ENCODE measurements at regions not wholly inside any gene's neighbourhood (a gene's known extent, or its start where the extent isn't known, plus 50 kb on each side); places are given as distances from the start of the nearest gene placed in this dataset.

DNA sequence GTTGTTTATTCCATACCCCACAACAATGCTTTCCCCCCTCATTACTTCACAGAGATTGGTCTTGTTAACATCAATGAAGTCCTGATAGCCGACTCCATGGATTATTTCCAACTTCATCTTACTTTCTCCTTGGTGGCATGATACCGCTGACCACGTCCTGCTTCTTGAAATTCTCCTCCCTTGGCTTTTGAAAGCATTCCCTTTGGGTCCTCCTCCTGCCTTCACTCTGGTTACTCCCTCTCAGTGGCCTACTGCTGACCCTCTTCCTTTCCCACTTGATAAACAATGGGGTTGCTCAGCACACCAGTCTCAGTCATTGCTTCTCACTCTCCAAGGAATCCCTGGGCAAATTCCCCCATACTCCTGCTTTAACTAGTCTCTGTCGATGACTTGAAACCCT lies 283.9 kb downstream of the SEC61B start:
- TF ChIP-seq, protein P1, sequence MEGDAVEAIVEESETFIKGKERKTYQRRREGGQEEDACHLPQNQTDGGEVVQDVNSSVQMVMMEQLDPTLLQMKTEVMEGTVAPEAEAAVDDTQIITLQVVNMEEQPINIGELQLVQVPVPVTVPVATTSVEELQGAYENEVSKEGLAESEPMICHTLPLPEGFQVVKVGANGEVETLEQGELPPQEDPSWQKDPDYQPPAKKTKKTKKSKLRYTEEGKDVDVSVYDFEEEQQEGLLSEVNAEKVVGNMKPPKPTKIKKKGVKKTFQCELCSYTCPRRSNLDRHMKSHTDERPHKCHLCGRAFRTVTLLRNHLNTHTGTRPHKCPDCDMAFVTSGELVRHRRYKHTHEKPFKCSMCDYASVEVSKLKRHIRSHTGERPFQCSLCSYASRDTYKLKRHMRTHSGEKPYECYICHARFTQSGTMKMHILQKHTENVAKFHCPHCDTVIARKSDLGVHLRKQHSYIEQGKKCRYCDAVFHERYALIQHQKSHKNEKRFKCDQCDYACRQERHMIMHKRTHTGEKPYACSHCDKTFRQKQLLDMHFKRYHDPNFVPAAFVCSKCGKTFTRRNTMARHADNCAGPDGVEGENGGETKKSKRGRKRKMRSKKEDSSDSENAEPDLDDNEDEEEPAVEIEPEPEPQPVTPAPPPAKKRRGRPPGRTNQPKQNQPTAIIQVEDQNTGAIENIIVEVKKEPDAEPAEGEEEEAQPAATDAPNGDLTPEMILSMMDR (IDR thresholded peaks at IDR 0.05 in 2 of 3, conservative IDR thresholded peaks at IDR 0.05 in 1 of 3; ENCODE audit: insufficient read depth in 2 of 3, low read depth in 1 of 3, low read length in 3 of 3), result no peak
- TF ChIP-seq IRF2 (CRISPR knock-in tag; IDR thresholded peaks at IDR 0.05), result no peak
- TF ChIP-seq HDAC8 (tag; IDR thresholded peaks at IDR 0.05), result no peak
- no peak for TF ChIP-seq HDAC6 (IDR thresholded peaks at IDR 0.05; ENCODE audit: low read depth, low read length)
- TF ChIP-seq, protein P2, sequence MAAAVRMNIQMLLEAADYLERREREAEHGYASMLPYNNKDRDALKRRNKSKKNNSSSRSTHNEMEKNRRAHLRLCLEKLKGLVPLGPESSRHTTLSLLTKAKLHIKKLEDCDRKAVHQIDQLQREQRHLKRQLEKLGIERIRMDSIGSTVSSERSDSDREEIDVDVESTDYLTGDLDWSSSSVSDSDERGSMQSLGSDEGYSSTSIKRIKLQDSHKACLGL (CRISPR knock-in tag; IDR thresholded peaks at IDR 0.05; ENCODE audit: borderline replicate concordance, poor library complexity, severe bottlenecking), result no peak
- no peak for TF ChIP-seq TAF7 (tag; IDR thresholded peaks at IDR 0.05)
- TF ChIP-seq SIN3A (IDR thresholded peaks at IDR 0.05; ENCODE audit: borderline replicate concordance in 2 of 2, control insufficient read depth in 1 of 2, low read depth in 2 of 2, low read length in 2 of 2), result no peak
- TF ChIP-seq NEUROD1 (IDR thresholded peaks at IDR 0.05; ENCODE audit: borderline replicate concordance, low read depth, low read length, partially characterized antibody), result no peak
- TF ChIP-seq POLR2A (conservative IDR thresholded peaks at IDR 0.05), result no peak
- TF ChIP-seq, protein P3, sequence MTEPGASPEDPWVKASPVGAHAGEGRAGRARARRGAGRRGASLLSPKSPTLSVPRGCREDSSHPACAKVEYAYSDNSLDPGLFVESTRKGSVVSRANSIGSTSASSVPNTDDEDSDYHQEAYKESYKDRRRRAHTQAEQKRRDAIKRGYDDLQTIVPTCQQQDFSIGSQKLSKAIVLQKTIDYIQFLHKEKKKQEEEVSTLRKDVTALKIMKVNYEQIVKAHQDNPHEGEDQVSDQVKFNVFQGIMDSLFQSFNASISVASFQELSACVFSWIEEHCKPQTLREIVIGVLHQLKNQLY (CRISPR knock-in tag; conservative IDR thresholded peaks at IDR 0.05), result no peak
